SK-N-SH (cell line): ENCODE measurements at regions not wholly inside any gene's neighbourhood (a gene's known extent, or its start where the extent isn't known, plus 50 kb on each side); places are given as distances from the start of the nearest gene placed in this dataset.

Experiments used
- CTCF ChIA-PET: fragments of 300-600, 350-600 bp; formaldehyde crosslinking; extraction: SDS; loops from one replicate; lab custom pipeline; 2021; lab: Yijun Ruan, JAX
- POLR2A ChIA-PET: fragments of 350-600 bp; sonication (Branson Sonifier 250); formaldehyde crosslinking; extraction: SDS; loops from one replicate; lab custom pipeline; 2020; ENCODE audit warnings: antibody characterized with exemption, inconsistent platforms; lab: Yijun Ruan, JAX
- DNase-seq: peaks from one replicate; pipeline ENCODE4 v3.0.0; 2012
- H2AFZ ChIP-seq: fragments of 200-600 bp; sonication (generic); 2 replicates; pipeline ENCODE4 v1.8.1; 2016; ENCODE audit warnings: antibody characterized with exemption, mild to moderate bottlenecking, low read depth
- H3F3A ChIP-seq: fragments of 200-600 bp; sonication (generic); replicated peaks from 2 replicates; pipeline ENCODE3; 2016; ENCODE audit warnings: antibody characterized with exemption, mild to moderate bottlenecking; ENCODE audit not compliant: insufficient read depth
- H3K27ac ChIP-seq, 2 experiments: fragments of 200-500 bp in 1 of 2; fragments of 200-600 bp in 1 of 2; sonication (Bioruptor generic) in 1 of 2; sonication (generic), shearing (Covaris generic) in 1 of 2; 2 replicates each; pipeline versions ENCODE4 v1.5.1 to v1.6.1; 2014 to 2016; ENCODE audit warnings: low read depth in 2 of 2, inconsistent platforms in 1 of 2, low read length in 1 of 2, mild to moderate bottlenecking in 1 of 2, mixed read lengths in 1 of 2
- H3K27me3 ChIP-seq: fragments of 200-600 bp; sonication (generic), shearing (Covaris generic); 2 replicates; pipeline ENCODE4 v1.6.1; 2016; ENCODE audit warnings: mixed run types; ENCODE audit not compliant: insufficient read depth
- H3K36me3 ChIP-seq, 2 experiments: fragments of 200-500 bp in 1 of 2; fragments of 200-600 bp in 1 of 2; sonication (Bioruptor generic) in 1 of 2; sonication (generic) in 1 of 2; replicated peaks in 1 of 2; 2 replicates each; pipeline versions ENCODE3 to v1.5.1; 2014 to 2016; ENCODE audit warnings: low read length in 1 of 2, mild to moderate bottlenecking in 1 of 2; ENCODE audit not compliant: insufficient read depth in 2 of 2, control insufficient read depth in 1 of 2
- H3K4me1 ChIP-seq, 2 experiments: fragments of 200-500 bp in 1 of 2; fragments of 200-600 bp in 1 of 2; sonication (Bioruptor generic) in 1 of 2; sonication (generic), shearing (Covaris generic) in 1 of 2; 2 replicates each; pipeline versions ENCODE4 v1.5.1 to v1.6.1; 2014 to 2016; ENCODE audit warnings: low read depth in 1 of 2, low read length in 1 of 2, mixed run types in 1 of 2; ENCODE audit not compliant: insufficient read depth in 2 of 2, control insufficient read depth in 1 of 2
- H3K4me2 ChIP-seq: fragments of 200-600 bp; sonication (generic), shearing (Covaris generic); 2 replicates; pipeline ENCODE4 v1.6.1; 2017; ENCODE audit warnings: mixed run types
- H3K4me3 ChIP-seq, 2 experiments: fragments of 200-500 bp in 1 of 2; fragments of 200-600 bp in 1 of 2; sonication (Bioruptor generic) in 1 of 2; sonication (generic), shearing (Covaris generic) in 1 of 2; 2 replicates each; pipeline versions ENCODE4 v1.5.1 to v1.8.1; 2014 to 2016; ENCODE audit warnings: low read depth in 2 of 2, inconsistent platforms in 1 of 2, low read length in 1 of 2, mild to moderate bottlenecking in 1 of 2, mixed read lengths in 1 of 2, moderate library complexity in 1 of 2
- H3K79me2 ChIP-seq: fragments of 200-600 bp; sonication (generic); 2 replicates; pipeline ENCODE4 v1.8.1; 2017; ENCODE audit warnings: mild to moderate bottlenecking; ENCODE audit not compliant: insufficient read depth
- H3K9ac ChIP-seq: fragments of 200-600 bp; sonication (generic); 2 replicates; pipeline ENCODE4 v1.6.1; 2017; ENCODE audit warnings: mixed run types
- H3K9me2 ChIP-seq: fragments of 200-600 bp; sonication (generic); 2 replicates; pipeline ENCODE4 v1.6.1; 2017; ENCODE audit warnings: mixed run types
- H3K9me3 ChIP-seq: fragments of 200-600 bp; sonication (generic); 2 replicates; pipeline ENCODE4 v1.6.1; 2017; ENCODE audit warnings: mixed run types, mild to moderate bottlenecking, moderate library complexity
- H4K20me1 ChIP-seq: fragments of 200-600 bp; sonication (generic); 2 replicates; pipeline ENCODE4 v1.6.1; 2017; ENCODE audit warnings: mild to moderate bottlenecking, mixed run types; ENCODE audit not compliant: insufficient read depth
- FOSL2 ChIP-seq: IDR thresholded peaks from 2 replicates; pipeline ENCODE4 v1.4.0; 2012; ENCODE audit warnings: low read depth, mild to moderate bottlenecking, moderate library complexity, borderline replicate concordance
- GABPA ChIP-seq: IDR thresholded peaks from 2 replicates; pipeline ENCODE4 v1.4.0; 2012; ENCODE audit warnings: low read depth, mild to moderate bottlenecking
- GATA2 ChIP-seq: sonication (generic); formaldehyde crosslinking; IDR thresholded peaks from 2 replicates; pipeline ENCODE4 v1.5.0; 2020; ENCODE audit warnings: mild to moderate bottlenecking, missing genetic modification reagents
- MXI1 ChIP-seq: IDR thresholded peaks from 2 replicates; pipeline ENCODE4 v1.6.1; 2012; ENCODE audit warnings: mild to moderate bottlenecking, low read depth, low read length, improper control_type of control experiment
- NFIC ChIP-seq: IDR thresholded peaks from 2 replicates; pipeline ENCODE4 v1.4.0; 2012; ENCODE audit warnings: borderline replicate concordance
- NRF1 ChIP-seq: IDR thresholded peaks from 2 replicates; pipeline ENCODE4 v1.6.1; 2012; ENCODE audit warnings: low read depth, mild to moderate bottlenecking, low read length
- PBX3 ChIP-seq: IDR thresholded peaks from 2 replicates; pipeline ENCODE4; 2012
- POLR2AphosphoS5 ChIP-seq: IDR thresholded peaks from 2 replicates; pipeline ENCODE4 v1.6.1; 2012; ENCODE audit warnings: low read depth, low read length
- SMC3 ChIP-seq: IDR thresholded peaks from 2 replicates; pipeline ENCODE4 v1.6.1; 2012; ENCODE audit warnings: low read depth, low read length, improper control_type of control experiment
- TEAD4 ChIP-seq: IDR thresholded peaks from 2 replicates; pipeline ENCODE4 v1.4.0; 2012; ENCODE audit warnings: mild to moderate bottlenecking, borderline replicate concordance; ENCODE audit not compliant: insufficient read depth
- WGBS: methylation state at CpG from one replicate; pipeline ENCODE4 v1.1.6; 2017; ENCODE audit warnings: low lambda C conversion rate; 5-methylcytosine and 5-hydroxymethylcytosine counted together
- TF ChIP-seq, protein P1 (sequence below): IDR thresholded peaks from 2 replicates; pipeline ENCODE4 v1.6.1; 2012; ENCODE audit warnings: mild to moderate bottlenecking, low read depth, low read length, moderate library complexity
- TF ChIP-seq, protein P2 (sequence below): fragments of 200-600 bp; sonication (generic); IDR thresholded peaks from 2 replicates; pipeline ENCODE4 v1.6.1; 2017; ENCODE audit warnings: antibody characterized with exemption, mild to moderate bottlenecking, moderate library complexity
- TF ChIP-seq, protein P3 (sequence below): IDR thresholded peaks from 2 replicates; pipeline ENCODE4 v1.4.0; 2012; ENCODE audit warnings: low read depth
- TF ChIP-seq, protein P4 (sequence below): fragments of 150-350 bp; IDR thresholded peaks from 2 replicates; pipeline ENCODE4 v1.6.1; 2017; ENCODE audit warnings: antibody characterized with exemption, low read length, low read depth, borderline replicate concordance

DNA sequence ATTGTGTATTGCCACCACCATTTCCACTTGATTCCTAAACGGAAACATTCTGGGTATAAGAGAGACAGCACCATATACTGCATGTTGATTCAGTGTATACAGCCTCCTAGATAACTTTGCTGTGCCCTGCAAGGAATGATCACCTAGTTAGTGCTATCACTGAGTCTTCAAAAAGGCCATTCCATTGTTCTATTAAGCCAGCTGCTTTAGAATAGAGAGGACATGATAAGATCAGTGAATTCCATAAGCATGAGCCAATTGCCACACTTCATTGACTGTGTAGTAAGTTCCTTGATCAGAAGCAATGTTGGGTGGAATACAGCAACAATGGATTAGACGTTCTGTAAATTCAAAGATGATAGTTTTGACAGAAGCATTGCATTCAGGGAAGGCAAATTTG, 1047.3 kb downstream of the PCDH18 start:
- Histone ChIP-seq H3F3A (no peaks in the 10 kb centered on the region), H3K4me2 (no peak overlapping the region), H3K4me1 (no peaks in the 10 kb centered on the region; a peak in 1 of 4 replicates), H3K9me2 (no peaks in the 10 kb centered on the region), H3K4me3 (no peak overlapping the region), H3K27ac (no peak overlapping the region), H2AFZ (no peak overlapping the region), H3K27me3 (no peaks in the 10 kb centered on the region), H3K36me3 (no peaks in the 10 kb centered on the region), H3K9me3 (no peaks in the 10 kb centered on the region), H4K20me1 (no peaks in the 10 kb centered on the region), H3K9ac (no peak overlapping the region), H3K79me2 (no peaks in the 10 kb centered on the region)
- ChIA-PET CTCF (no interaction called here), POLR2A (no interaction called here)
- WGBS = 28% methylated on average over 2 of the region's 2 CpGs
- DNase-seq = no peak
- TF ChIP-seq, protein P1, sequence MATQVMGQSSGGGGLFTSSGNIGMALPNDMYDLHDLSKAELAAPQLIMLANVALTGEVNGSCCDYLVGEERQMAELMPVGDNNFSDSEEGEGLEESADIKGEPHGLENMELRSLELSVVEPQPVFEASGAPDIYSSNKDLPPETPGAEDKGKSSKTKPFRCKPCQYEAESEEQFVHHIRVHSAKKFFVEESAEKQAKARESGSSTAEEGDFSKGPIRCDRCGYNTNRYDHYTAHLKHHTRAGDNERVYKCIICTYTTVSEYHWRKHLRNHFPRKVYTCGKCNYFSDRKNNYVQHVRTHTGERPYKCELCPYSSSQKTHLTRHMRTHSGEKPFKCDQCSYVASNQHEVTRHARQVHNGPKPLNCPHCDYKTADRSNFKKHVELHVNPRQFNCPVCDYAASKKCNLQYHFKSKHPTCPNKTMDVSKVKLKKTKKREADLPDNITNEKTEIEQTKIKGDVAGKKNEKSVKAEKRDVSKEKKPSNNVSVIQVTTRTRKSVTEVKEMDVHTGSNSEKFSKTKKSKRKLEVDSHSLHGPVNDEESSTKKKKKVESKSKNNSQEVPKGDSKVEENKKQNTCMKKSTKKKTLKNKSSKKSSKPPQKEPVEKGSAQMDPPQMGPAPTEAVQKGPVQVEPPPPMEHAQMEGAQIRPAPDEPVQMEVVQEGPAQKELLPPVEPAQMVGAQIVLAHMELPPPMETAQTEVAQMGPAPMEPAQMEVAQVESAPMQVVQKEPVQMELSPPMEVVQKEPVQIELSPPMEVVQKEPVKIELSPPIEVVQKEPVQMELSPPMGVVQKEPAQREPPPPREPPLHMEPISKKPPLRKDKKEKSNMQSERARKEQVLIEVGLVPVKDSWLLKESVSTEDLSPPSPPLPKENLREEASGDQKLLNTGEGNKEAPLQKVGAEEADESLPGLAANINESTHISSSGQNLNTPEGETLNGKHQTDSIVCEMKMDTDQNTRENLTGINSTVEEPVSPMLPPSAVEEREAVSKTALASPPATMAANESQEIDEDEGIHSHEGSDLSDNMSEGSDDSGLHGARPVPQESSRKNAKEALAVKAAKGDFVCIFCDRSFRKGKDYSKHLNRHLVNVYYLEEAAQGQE = no peak
- no peak for TF ChIP-seq GATA2 (CRISPR knock-in tag)
- TF ChIP-seq NRF1 = no peak
- TF ChIP-seq GABPA = no peak
- no peak for TF ChIP-seq POLR2AphosphoS5
- TF ChIP-seq, protein P2, sequence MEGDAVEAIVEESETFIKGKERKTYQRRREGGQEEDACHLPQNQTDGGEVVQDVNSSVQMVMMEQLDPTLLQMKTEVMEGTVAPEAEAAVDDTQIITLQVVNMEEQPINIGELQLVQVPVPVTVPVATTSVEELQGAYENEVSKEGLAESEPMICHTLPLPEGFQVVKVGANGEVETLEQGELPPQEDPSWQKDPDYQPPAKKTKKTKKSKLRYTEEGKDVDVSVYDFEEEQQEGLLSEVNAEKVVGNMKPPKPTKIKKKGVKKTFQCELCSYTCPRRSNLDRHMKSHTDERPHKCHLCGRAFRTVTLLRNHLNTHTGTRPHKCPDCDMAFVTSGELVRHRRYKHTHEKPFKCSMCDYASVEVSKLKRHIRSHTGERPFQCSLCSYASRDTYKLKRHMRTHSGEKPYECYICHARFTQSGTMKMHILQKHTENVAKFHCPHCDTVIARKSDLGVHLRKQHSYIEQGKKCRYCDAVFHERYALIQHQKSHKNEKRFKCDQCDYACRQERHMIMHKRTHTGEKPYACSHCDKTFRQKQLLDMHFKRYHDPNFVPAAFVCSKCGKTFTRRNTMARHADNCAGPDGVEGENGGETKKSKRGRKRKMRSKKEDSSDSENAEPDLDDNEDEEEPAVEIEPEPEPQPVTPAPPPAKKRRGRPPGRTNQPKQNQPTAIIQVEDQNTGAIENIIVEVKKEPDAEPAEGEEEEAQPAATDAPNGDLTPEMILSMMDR = no peak
- TF ChIP-seq MXI1 = no peak
- no peak for TF ChIP-seq SMC3
- TF ChIP-seq FOSL2 = no peak
- TF ChIP-seq NFIC = no peak
- TF ChIP-seq PBX3 = no peak
- TF ChIP-seq, protein P3, sequence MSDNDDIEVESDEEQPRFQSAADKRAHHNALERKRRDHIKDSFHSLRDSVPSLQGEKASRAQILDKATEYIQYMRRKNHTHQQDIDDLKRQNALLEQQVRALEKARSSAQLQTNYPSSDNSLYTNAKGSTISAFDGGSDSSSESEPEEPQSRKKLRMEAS = no peak
- TF ChIP-seq, protein P4, sequence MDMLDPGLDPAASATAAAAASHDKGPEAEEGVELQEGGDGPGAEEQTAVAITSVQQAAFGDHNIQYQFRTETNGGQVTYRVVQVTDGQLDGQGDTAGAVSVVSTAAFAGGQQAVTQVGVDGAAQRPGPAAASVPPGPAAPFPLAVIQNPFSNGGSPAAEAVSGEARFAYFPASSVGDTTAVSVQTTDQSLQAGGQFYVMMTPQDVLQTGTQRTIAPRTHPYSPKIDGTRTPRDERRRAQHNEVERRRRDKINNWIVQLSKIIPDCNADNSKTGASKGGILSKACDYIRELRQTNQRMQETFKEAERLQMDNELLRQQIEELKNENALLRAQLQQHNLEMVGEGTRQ = no peak
- TF ChIP-seq TEAD4 = no peak
